ENCODE measurements at regions not wholly inside any gene's neighbourhood (a gene's known extent, or its start where the extent isn't known, plus 50 kb on each side); places are given as distances from the start of the nearest gene placed in this dataset.

- TF ChIP-seq GATA3 (IDR thresholded peaks at IDR 0.05; ENCODE audit: borderline replicate concordance) = no peak
- TF ChIP-seq EHMT2 (IDR thresholded peaks at IDR 0.05; ENCODE audit: low read depth) = no peak
Measured at GRCh38 chr14:82126006-82126405, 592.4 kb upstream of the SEL1L start (continued).

- Histone ChIP-seq H3K9me3 (no peaks in the 10 kb centered on the region), H3K4me1 (no peaks in the 10 kb centered on the region), H3K4me3 (no peak overlapping the region), H3K27ac (no peak overlapping the region), H3K4me2 (no peak overlapping the region)
- TF ChIP-seq KDM5A (IDR thresholded peaks at IDR 0.05) = no peak
- no peak for TF ChIP-seq MAFK (IDR thresholded peaks at IDR 0.05; ENCODE audit: partially characterized antibody)
- no peak for FAIRE-seq
- ChIA-PET POLR2A (no interaction called here), CTCF (no interaction called here)
- no peak for DNase-seq (ENCODE audit: low read depth in 1 of 2, low spot score in 1 of 2)
- 3% methylated on average over 1 of the region's 1 CpG for WGBS (ENCODE audit: missing lambda C conversion rate)
- no peak for ATAC-seq
Measured at GRCh38 chr14:82134411-82134810, 600.8 kb upstream of the SEL1L start.

- FAIRE-seq = no peak
- WGBS (ENCODE audit: missing lambda C conversion rate) = 0% methylated on average over 1 of the region's 1 CpG
- no peak overlapping the region for H3K4me3 ChIP-seq
- no peak for ATAC-seq
- H3K27ac ChIP-seq = no peak overlapping the region
- no peaks in the 10 kb centered on the region for H3K9me3 ChIP-seq
- no peak for TF ChIP-seq FOXS1 (CRISPR knock-in tag; IDR thresholded peaks at IDR 0.05)
- TF ChIP-seq, protein P1, sequence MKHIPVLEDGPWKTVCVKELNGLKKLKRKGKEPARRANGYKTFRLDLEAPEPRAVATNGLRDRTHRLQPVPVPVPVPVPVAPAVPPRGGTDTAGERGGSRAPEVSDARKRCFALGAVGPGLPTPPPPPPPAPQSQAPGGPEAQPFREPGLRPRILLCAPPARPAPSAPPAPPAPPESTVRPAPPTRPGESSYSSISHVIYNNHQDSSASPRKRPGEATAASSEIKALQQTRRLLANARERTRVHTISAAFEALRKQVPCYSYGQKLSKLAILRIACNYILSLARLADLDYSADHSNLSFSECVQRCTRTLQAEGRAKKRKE (CRISPR knock-in tag; IDR thresholded peaks at IDR 0.05; ENCODE audit: low read depth) = no peak
- no peak for DNase-seq (ENCODE audit: low read depth in 1 of 2, low spot score in 1 of 2)
- no peak overlapping the region for H3K4me2 ChIP-seq
- ChIA-PET POLR2A (no interaction called here), CTCF (no interaction called here)
- H3K4me1 ChIP-seq = no peaks in the 10 kb centered on the region
Measured at GRCh38 chr14:82138431-82138830, 604.8 kb upstream of the SEL1L start.

DNA sequence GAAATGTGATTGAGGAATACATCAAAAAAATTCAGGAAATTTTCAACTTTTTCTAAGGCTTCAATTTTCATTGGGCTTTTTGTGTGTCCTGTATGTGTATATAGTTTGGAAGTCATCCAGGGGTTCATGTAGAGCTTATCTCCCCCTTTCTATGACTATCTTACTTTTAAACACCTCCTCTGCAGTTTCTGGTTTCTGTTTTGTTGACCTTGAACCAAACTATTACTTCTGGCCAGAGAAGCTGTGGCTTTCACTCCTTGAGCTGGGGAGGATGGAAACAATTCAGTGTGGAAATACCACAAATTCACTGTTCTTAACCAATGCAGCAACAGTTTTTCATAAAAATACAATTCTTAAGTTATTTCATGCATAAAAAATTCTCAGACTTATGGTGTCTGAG lies 613.2 kb upstream of the SEL1L start:
- H3K4me2 ChIP-seq = no peak overlapping the region
- TF ChIP-seq RCOR1 (IDR thresholded peaks at IDR 0.05; ENCODE audit: low read depth, low read length) (no peak), EHMT2 (IDR thresholded peaks at IDR 0.05; ENCODE audit: low read depth) (no peak), RAD21 (conservative IDR thresholded peaks at IDR 0.05 in 1 of 2, IDR thresholded peaks at IDR 0.05 in 1 of 2) (no peak), CBX8 (IDR thresholded peaks at IDR 0.05) (no peak), SMC3 (IDR thresholded peaks at IDR 0.05) (no peak), CHD2 (IDR thresholded peaks at IDR 0.05; ENCODE audit: low read length, partially characterized antibody) (no peak), KDM5A (IDR thresholded peaks at IDR 0.05) (no peak), ZNF302 (CRISPR knock-in tag; IDR thresholded peaks at IDR 0.05) (no peak), FOXS1 (CRISPR knock-in tag; IDR thresholded peaks at IDR 0.05) (no peak), TP53 (CRISPR knock-in tag; IDR thresholded peaks at IDR 0.05) (no peak), BHLHE40 (IDR thresholded peaks at IDR 0.05; ENCODE audit: low read depth, low read length) (no peak), KDM1A (IDR thresholded peaks at IDR 0.05; ENCODE audit: low read depth) (no peak), JUN (IDR thresholded peaks at IDR 0.05) (no peak), ZC3H11A (IDR thresholded peaks at IDR 0.05) (no peak), MYC (IDR thresholded peaks at IDR 0.05; ENCODE audit: borderline replicate concordance, low read length) (no peak), ZFP36 (IDR thresholded peaks at IDR 0.05; ENCODE audit: borderline replicate concordance, partially characterized antibody) (no peak), MAZ (IDR thresholded peaks at IDR 0.05; ENCODE audit: borderline replicate concordance, low read depth, low read length) (no peak)
- TF ChIP-seq, protein P2, sequence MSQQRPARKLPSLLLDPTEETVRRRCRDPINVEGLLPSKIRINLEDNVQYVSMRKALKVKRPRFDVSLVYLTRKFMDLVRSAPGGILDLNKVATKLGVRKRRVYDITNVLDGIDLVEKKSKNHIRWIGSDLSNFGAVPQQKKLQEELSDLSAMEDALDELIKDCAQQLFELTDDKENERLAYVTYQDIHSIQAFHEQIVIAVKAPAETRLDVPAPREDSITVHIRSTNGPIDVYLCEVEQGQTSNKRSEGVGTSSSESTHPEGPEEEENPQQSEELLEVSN (IDR thresholded peaks at IDR 0.05; ENCODE audit: borderline replicate concordance, low read depth) = no peak
- TF ChIP-seq, protein P3, sequence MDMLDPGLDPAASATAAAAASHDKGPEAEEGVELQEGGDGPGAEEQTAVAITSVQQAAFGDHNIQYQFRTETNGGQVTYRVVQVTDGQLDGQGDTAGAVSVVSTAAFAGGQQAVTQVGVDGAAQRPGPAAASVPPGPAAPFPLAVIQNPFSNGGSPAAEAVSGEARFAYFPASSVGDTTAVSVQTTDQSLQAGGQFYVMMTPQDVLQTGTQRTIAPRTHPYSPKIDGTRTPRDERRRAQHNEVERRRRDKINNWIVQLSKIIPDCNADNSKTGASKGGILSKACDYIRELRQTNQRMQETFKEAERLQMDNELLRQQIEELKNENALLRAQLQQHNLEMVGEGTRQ (IDR thresholded peaks at IDR 0.05) = no peak
- TF ChIP-seq, protein P4, sequence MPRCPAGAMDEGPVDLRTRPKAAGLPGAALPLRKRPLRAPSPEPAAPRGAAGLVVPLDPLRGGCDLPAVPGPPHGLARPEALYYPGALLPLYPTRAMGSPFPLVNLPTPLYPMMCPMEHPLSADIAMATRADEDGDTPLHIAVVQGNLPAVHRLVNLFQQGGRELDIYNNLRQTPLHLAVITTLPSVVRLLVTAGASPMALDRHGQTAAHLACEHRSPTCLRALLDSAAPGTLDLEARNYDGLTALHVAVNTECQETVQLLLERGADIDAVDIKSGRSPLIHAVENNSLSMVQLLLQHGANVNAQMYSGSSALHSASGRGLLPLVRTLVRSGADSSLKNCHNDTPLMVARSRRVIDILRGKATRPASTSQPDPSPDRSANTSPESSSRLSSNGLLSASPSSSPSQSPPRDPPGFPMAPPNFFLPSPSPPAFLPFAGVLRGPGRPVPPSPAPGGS (IDR thresholded peaks at IDR 0.05) = no peak
- no peaks in the 10 kb centered on the region; the same call in 2 of the 3 replicates for H3K9me3 ChIP-seq
- ChIA-PET POLR2A (no interaction called here), CTCF (no interaction called here)
- ATAC-seq = no peak
- FAIRE-seq = no peak
- H3K4me1 ChIP-seq = no peaks in the 10 kb centered on the region
- H3K4me3 ChIP-seq = no peak overlapping the region
- H3K27ac ChIP-seq = no peak overlapping the region
- no peak for DNase-seq (ENCODE audit: low read depth in 1 of 2, low spot score in 1 of 2)
